ENCODE measurements at regions not wholly inside any gene's neighbourhood (a gene's known extent, or its start where the extent isn't known, plus 50 kb on each side); places are given as distances from the start of the nearest gene placed in this dataset.

- H3K9me3 Mint-ChIP-seq (ENCODE audit: unreplicated experiment), result peaks cover 3% of the 10 kb centered on the region
- H3K4me3 Mint-ChIP-seq (ENCODE audit: unreplicated experiment), result no peak overlapping the region
- no peak for DNase-seq (ENCODE audit: extremely low spot score, unreplicated experiment)
- H3K27ac Mint-ChIP-seq (ENCODE audit: unreplicated experiment), result no peak overlapping the region
- peaks cover 5% of the 10 kb centered on the region for H3K4me1 Mint-ChIP-seq (ENCODE audit: unreplicated experiment)
- no peak for TF ChIP-seq CTCF (IDR thresholded peaks at IDR 0.05)
- H3K36me3 Mint-ChIP-seq (ENCODE audit: unreplicated experiment), result peaks cover 2% of the 10 kb centered on the region
- H3K27me3 Mint-ChIP-seq (ENCODE audit: unreplicated experiment), result no peaks in the 10 kb centered on the region
These were observed 234.6 kb upstream of the NR5A2 start for GRCh38 chr1:199792874-199793273.

- TF ChIP-seq CTCF (IDR thresholded peaks at IDR 0.05), result no peak
- Mint-ChIP-seq H3K4me3 (ENCODE audit: unreplicated experiment) (no peak overlapping the region), H3K27ac (ENCODE audit: unreplicated experiment) (no peak overlapping the region), H3K27me3 (ENCODE audit: unreplicated experiment) (no peaks in the 10 kb centered on the region), H3K9me3 (ENCODE audit: unreplicated experiment) (peaks cover 3% of the 10 kb centered on the region), H3K4me1 (ENCODE audit: unreplicated experiment) (no peaks in the 10 kb centered on the region), H3K36me3 (ENCODE audit: unreplicated experiment) (peaks cover 2% of the 10 kb centered on the region)
- DNase-seq (ENCODE audit: extremely low spot score, unreplicated experiment), result no peak
These were observed 233.2 kb upstream of the NR5A2 start for GRCh38 chr1:199794105-199794863.

- H3K4me1 Mint-ChIP-seq (ENCODE audit: unreplicated experiment), result peaks cover 2% of the 10 kb centered on the region
- no peaks in the 10 kb centered on the region for H3K36me3 Mint-ChIP-seq (ENCODE audit: unreplicated experiment)
- H3K4me3 Mint-ChIP-seq (ENCODE audit: unreplicated experiment), result no peak overlapping the region
- peaks cover 7% of the 10 kb centered on the region for H3K9me3 Mint-ChIP-seq (ENCODE audit: unreplicated experiment)
- DNase-seq (ENCODE audit: extremely low spot score, unreplicated experiment), result no peak
- no peak for TF ChIP-seq CTCF (IDR thresholded peaks at IDR 0.05)
- H3K27me3 Mint-ChIP-seq (ENCODE audit: unreplicated experiment), result no peaks in the 10 kb centered on the region
- no peak overlapping the region for H3K27ac Mint-ChIP-seq (ENCODE audit: unreplicated experiment)
These were observed 228.4 kb upstream of the NR5A2 start for GRCh38 chr1:199799116-199799515.

GRCh38 chr1:199804526-199804925 lies 223.0 kb upstream of the NR5A2 start:
- Mint-ChIP-seq H3K27me3 (ENCODE audit: unreplicated experiment) (no peaks in the 10 kb centered on the region), H3K9me3 (ENCODE audit: unreplicated experiment) (peaks cover 4% of the 10 kb centered on the region), H3K4me1 (ENCODE audit: unreplicated experiment) (peaks cover 23% of the 10 kb centered on the region), H3K4me3 (ENCODE audit: unreplicated experiment) (no peak overlapping the region), H3K27ac (ENCODE audit: unreplicated experiment) (no peak overlapping the region), H3K36me3 (ENCODE audit: unreplicated experiment) (no peaks in the 10 kb centered on the region)
- no peak for DNase-seq (ENCODE audit: extremely low spot score, unreplicated experiment)
- TF ChIP-seq CTCF (IDR thresholded peaks at IDR 0.05), result no peak

- DNase-seq (ENCODE audit: extremely low spot score, unreplicated experiment), result no peak
- Mint-ChIP-seq H3K27ac (ENCODE audit: unreplicated experiment) (no peak overlapping the region), H3K36me3 (ENCODE audit: unreplicated experiment) (no peaks in the 10 kb centered on the region), H3K4me1 (ENCODE audit: unreplicated experiment) (peaks cover 24% of the 10 kb centered on the region), H3K9me3 (ENCODE audit: unreplicated experiment) (no peaks in the 10 kb centered on the region), H3K4me3 (ENCODE audit: unreplicated experiment) (no peak overlapping the region), H3K27me3 (ENCODE audit: unreplicated experiment) (no peaks in the 10 kb centered on the region)
- no peak for TF ChIP-seq CTCF (IDR thresholded peaks at IDR 0.05)
These were observed 219.2 kb upstream of the NR5A2 start for GRCh38 chr1:199808110-199808870.
